GM21528 (cell line): ENCODE measurements at regions not wholly inside any gene's neighbourhood (a gene's known extent, or its start where the extent isn't known, plus 50 kb on each side); places are given as distances from the start of the nearest gene placed in this dataset.
"Not testable (repeated sequence)": the region's sequence is repeated elsewhere in the genome, so short reads cannot be mapped to it uniquely, and the experiment has no call there.

Experiments
- ATAC-seq: cut with Tn5 transposase; IDR thresholded peaks from one replicate; pipeline ENCODE4 v1.9.1; 2021; ENCODE audit warnings: mild to moderate bottlenecking, moderate library complexity; ENCODE audit not compliant: unreplicated experiment, low FRiP score

DNA sequence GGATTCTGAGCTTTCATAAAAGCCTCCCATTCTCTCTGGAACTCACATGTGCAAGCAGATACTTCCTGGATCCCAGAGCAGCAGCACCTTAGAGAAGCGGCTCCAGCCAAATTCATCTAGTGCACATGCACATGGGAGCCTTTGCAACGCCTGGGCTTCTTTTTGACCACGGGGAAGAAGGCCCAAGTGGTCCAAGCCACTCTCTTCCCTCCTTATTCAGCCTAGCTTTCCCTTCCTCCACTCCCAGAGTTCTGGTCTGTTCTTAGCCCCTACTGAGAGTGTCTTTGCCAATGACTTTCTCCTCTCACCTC is 118.7 kb downstream of the ZNF365 start:
- ATAC-seq = no peak

DNA sequence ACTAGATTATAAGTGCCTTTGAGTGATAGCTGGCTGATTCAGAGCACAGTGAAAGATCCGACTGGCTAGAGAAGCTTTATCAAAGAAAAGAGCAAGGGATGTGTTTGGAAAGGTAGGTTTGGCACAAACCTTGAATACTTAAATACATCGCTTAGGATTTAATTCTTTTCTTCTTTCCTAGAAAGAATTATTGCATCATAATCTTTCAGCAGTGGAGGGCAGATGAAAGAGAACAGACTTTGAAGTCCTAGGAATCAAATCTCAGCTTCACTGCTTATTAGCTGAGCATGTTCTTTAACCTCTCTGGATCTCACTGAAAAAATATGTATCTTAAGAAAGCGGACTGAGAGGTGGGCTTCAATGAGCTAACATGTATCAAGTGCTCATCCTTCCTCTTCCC is 122.8 kb downstream of the ZNF365 start:
- ATAC-seq = no peak

DNA sequence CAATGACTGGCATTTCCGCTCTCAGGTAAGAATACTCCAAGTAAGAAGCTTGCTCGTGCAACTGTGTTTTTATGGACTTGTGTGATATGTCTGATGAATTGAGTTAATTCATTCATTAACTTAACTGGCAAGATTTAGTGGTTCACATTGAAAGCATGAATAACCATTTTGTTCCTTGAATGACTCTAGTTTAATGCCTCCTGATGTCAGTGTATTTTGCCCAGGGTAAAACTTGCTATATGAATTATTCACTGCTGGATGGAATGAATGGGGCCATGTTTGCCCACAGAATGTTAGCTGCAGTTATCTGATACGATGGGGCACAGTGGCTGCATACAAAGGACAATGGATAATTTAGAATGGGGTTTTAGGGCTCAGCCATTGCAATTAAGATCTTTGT is 124.1 kb downstream of the ZNF365 start:
- no peak for ATAC-seq

DNA sequence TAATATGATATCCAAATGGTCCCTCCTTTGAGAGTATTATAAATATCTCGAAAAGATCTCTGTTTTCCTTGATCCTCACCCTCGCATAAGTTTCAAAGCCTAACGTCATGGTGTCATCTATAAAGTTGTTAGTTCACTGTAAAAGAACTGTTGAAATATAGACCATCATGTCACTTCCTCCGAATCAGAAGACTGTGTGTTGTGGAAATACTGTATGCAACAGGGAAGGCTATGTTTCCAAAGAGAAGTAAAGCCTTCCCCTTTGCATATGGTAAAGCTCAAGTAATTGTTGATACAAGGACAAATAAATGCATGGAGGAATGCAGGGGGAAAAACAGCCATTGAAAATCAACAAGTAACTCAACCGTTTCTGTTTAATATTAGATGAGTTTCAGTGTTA is 125.9 kb downstream of the ZNF365 start:
- ATAC-seq = not testable (repeated sequence)

DNA sequence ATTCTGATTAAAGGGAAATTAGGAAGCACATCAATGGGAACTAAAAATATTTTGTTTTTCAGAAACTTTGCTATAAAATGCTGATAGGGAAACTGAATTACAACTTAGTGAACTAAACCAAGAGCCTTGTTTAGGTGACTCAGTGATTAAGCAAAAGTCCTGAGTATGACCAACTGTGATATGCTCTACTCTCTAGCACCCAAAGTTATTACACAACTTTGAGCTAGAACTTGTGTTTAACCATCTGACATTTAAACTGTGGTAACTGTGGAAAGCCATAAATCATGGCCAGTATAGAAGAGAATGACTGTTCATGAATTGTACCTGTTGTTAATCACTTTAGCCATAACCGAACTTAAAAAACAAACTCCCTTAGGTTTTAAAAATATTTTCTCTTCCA is 127.4 kb downstream of the ZNF365 start:
- no peak for ATAC-seq

DNA sequence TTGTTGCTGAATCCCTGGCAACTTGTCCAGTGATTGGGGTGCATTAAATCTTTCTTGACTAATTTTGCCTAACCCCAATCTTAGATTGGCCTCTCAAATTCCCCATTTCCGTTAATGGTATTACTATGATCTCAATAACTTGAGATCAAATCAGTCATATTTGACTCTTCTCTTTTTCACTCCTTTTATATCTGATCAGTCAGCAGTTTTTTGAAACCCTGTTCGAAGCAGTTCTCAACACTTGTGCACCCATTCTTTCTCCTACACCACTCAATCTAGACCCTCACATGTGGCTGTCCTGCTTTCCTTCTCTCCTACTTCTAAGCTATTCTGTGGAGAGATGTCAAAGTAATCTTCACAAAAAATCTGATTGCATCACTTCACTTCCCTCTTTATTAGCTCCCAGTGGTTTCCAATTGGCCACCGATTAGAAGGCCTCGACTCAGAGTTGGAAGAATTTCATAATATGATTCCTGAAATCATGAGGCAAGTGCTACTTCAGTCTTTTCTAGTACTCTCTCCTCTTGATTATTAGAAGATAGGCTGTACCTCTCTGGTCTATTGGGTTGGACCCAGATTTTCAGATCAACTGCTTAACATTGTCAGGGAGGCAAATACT is 128.9 kb downstream of the ZNF365 start:
- no peak for ATAC-seq

DNA sequence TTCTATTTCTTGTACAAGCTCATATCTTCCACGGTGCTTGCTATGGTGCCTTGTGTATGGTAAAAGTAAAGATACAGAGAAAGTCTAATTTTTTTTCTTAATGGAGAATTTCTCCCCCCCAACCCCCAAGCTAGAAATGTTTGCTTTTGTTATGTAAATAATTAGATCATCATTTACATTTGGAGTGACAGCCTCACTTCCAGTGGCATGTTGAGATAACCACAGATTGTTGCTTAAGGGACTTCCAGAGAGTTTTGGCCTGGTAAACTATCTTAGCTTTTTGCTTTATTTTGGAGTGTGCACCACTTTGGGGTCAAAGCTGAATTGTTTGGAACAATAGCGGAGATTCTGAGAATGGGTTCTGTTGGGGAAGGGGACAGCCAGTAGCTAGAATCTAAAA is 129.7 kb downstream of the ZNF365 start:
- ATAC-seq = no peak

DNA sequence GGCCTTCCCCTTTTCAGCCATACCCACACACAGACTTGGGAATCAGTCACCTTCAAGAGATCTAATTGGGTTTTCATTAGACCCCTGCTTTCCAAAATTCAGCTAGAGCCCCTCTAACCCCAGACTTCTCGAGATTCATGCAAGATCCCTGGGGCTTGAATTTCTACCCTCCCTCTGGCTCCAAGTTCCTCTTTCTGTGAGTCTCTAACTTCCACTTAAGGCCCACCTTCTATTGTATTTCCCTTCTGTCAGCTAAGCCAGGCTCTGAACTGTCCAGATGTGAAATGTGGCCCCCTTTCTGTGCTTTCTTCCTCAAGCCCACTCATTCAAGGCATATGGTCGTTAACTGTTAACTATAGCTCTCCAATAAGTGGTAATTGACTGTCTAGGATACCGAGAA is 132.2 kb downstream of the ZNF365 start:
- ATAC-seq = no peak

DNA sequence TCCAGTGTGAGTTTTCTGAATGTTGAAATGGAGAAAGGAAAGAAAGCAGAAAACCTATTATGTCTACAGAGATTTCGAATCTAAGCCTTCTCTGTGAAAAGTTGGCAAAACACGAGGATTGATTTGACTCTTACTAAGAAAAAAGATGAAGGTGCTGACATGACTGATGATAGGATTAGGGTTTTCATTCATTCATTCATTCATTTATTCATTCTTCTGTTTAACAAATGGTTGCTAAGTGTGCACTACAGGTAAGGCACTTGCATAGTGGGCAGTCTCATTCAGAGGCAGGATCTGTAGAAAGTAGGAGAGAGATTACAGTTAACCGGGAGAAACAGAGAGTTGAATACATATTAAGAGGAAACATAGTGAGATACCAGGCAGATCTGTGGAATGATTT is 137.1 kb downstream of the ZNF365 start:
- peak; percentile 14 for ATAC-seq

DNA sequence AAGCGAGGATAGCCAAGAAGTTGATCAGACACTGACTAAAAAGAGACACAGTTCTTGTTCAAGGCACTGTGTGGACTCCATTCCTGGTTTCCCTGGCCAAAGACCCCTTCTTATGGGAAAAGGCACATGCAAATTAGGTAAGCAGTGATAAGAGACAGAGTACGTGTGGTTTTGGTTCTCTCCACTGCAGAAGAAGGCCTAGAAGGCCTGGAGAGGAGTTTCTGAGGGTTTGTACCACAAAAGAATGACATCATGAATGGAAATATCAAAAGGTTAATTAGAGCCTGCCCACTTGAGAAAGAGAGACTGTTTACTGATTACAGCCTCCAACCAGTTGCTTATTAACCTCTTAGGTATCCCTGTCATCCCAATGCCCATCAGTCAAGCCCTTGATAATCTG is 137.5 kb downstream of the ZNF365 start:
- peak; percentile 86 for ATAC-seq

DNA sequence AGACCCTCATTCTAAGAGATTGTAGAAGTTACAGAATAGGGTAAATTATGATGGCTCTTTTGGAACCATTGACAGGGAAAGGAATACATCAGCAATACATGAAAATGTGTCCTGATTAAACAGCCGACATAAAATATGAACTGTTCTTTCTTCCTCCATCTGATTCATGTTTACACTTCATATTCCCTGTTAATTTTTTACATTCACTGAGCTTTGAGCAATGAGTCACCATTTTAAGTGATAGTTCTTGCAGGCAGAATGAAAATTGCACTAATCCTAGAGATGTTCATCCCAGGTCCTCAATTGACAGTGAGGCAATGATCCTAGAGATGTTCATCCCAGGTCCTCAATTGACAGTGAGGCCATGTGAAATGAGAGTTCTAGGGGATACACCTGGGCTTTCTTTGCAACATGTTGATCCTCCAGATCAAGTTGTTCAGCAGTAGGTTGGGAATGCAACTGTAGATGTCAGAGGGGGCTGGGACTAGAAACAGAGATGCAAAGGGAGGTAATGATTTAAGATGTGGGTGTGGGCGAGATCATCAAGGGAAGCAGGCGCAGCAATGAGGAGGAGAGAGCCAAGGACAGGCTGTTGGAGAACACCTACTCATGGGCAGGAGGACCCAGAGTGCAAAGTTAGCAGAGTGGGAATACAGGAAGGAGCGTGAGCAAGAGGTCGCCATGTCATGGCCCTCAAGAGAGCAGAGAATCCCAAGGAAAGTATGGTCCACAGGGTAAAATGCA is 138.7 kb downstream of the ZNF365 start:
- ATAC-seq = no peak

DNA sequence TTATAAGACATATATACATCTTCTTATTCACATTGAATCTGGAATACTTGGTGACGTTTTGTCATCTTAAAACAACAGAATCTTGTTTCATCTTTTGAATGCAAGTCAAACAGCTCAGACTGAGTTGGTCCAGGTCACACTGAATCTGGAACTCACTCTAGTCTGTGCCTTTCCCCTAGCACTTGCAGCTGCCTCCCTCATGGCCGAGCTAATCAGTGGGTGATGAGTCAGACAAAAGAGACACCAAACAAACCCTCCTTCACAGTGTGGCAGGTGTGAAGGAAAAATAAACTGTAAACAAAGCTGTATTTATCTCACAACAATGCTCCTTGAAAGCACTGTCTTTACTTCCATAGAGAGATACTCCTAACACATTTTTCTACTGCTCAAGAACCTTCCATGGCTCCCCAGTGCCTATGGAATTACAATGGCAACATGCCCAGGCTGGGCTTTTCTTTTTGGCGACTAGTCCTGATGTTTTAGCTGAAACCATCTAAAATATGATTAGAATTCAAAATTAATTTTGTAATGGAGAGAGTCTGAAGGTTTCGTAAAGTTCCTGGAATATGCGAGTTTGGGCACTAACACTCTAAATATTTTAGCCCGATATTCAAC is 140.0 kb downstream of the ZNF365 start:
- no peak for ATAC-seq

DNA sequence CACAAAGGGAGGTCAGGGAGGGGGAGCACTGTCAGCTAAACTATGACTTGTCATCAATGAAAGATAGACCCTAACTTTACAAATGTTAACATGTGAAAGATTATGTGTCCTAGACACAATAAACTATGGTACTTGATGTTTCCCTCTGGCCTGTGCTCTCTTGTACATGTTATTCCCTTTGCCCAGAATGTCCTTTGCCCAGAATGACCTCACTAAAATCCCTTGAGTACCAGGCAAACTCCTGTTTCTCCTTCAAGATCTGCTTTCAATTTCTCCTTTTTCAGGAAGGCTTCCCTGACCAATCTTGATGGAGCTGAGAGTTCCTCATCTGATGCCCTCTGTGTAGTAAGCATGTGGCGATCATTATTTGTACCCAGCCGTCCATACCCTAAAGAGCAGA is 143.1 kb downstream of the ZNF365 start:
- ATAC-seq = no peak

DNA sequence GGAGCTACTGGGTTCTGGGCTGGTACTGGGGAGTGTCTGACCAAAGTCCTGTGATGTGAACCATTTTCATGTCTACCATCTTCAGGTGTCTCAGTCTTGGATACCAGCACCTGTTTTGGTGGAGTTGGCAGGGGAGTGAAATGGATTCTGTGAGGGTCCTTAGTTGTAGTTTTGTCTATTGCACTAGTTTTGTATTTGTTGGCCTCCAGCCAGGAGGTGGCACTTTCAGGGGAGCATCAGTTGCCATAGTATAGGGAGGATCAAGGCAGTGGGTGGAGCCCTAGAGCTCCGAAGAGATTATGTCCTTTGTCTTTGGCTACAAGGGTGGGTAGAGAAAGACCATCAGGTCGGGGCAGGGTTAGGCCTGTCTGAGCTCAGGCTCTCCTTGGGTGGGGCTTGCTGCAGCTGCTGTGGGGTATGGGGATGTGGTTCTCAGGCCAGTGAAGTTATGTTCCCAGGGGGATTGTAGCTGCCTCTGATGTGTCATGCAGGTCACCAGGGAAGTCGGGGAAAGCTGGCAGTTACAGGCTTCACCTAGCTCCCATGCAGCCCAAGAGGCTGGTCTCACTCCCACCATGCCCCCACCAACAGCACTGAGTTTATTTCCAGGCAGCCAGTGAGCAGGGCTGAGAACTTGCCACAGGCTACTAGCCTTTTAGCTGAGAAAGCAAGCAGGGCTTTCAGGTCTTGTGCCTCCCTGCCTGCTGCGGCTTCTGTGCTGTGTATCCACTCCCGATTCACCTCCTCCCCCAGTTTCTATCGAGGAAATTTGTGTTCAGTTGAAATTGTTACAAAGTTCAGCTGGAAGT is 153.1 kb downstream of the ZNF365 start:
- ATAC-seq = peak; percentile 45

DNA sequence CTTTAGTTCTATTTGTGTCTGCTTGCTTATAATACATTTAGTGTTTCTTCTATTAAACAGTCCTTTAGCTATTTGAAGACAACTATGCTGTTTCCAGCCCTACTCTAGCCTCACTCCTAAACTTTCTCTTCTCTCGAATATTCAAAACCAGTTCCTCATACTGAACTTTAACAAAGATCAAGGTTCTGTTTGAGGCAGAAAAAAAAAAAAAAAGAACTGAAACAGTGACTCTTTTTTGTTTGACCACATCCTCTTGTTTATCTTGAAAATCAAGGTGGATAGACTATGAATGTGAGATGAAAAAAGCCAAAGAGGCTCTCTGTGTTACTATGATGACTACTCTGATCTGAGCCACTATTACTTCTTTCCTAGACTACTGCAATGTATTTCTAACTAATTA is 154.3 kb downstream of the ZNF365 start:
- ATAC-seq = peak; percentile 97

DNA sequence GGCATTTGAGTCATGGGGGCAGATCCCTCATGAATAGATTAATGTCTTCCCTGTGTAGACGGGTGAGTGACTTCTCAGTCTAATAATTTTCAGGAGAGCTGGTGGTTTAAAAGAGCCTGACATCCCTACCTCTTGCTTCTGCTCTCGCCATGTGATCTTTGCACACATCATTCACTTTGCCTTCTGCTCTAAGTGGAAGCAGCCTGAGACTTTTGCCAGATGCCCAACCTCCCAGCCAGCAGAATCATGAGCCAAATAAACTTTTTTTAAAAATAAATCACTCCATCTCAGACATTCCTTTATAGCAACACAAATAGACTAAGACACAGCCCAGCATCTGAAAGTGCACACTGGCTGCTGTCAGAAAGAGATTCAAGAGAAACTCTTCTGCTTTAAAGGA is 155.2 kb downstream of the ZNF365 start:
- ATAC-seq = no peak

DNA sequence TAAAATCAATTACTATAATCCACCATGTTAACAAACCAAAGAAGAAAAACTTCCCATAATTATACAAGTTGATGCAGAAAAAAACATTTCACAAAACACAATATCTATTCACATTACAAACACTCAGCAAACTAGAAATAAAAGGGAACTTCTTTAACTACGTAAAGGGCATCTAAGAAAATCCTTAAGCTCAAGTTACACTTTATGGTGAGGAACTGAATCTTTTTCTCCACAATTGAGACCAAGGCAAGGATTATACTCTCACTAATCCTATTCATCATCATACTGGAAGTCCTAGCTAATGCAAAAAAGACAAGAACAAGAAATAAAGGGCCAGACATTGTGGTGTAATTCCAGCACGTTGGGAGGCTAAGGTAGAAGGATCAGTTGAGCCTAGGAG is 159.9 kb downstream of the ZNF365 start:
- ATAC-seq = no peak

DNA sequence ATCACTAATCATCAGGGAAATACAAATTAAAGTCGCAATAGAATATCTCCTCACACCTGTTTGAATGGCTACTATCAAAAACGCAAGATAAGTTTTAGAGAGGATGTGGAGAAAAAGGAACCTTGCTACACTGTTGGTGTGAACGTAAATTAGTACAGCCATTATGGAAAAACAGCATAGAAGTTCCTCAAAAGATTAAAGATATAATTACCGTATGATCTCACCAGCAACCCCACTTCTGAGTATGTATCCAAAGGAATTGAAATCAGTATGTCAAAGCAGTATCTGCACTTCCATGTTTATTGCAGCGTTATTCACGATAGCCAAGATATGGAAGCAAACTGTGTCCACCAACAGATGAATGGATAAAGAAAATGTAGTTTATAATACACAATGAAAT is 164.4 kb downstream of the ZNF365 start:
- no peak for ATAC-seq

DNA sequence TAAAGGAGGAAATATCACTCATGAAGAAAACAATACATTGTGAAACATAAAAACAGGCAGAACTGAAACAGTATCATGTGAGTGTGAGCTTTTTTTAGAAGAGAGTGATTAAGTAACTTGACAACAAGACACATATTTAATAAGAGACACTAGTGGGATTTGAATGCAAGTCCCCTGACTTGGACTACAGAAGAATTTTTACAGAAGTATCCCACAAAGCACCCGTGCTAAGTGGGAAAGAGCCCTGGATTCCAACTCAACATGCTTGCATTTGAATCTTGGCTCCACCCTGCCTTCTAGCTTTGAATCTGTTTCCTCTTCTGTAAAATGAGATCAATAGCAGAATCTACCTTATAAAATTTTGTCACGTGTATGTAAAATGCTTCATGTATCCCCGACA is 166.2 kb downstream of the ZNF365 start:
- ATAC-seq = no peak

DNA sequence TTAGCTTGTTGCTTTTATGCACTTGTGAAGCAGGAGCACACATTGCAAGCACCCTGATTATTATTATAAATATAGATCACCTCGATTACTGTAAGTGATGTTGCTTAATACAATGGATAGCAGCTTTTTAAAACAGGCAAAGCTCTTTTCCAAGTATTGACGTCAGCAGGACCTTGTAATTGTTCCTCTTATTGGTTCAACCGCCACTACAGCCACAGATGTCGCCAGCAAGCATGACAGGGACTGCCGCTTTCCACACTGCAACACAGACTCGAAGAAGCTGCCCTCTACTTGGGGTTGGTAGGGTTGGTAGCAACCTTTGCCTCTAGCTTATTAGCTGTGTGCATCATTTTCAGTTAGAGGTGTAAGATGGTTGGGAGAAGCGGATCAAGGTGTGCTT is 167.6 kb downstream of the ZNF365 start:
- ATAC-seq = no peak

DNA sequence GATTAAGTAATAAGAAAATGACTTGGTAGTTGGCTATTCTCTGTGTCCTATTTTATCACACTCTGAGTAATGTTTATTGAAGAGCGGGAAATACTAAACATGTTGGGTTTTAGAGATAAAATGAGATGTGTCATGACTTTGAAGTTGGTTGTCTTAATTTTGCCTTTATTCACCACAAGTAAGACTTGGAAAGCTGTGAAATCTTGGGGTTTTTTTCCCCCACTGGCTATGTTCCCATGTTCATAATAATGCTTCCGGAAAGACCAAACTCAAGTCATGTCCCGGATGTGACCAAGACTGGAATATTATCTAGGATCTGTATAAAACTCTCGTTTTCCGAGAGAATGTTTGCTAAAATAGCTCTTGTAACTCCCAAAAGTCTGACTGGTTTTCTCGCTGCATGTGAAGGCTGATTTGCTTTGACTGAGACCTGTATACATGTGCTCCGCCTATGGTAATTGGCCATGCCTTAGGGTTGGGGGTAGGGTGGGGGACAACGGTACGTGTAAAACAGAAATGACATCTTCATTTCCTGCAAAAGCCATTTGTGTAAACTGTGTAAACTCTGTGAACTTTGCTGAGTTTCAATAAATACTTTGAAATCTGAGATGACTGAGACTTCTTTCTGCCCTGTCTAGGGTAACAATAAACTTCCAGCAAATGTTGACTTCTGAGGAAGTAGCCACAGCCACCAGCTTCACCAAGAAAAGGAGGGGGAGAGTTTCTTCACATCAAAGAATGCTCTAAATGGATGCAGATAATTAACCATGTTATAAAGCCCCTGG is 169.6 kb downstream of the ZNF365 start:
- no peak for ATAC-seq
